GM12874 (cell line): ENCODE measurements at regions not wholly inside any gene's neighbourhood (a gene's known extent, or its start where the extent isn't known, plus 50 kb on each side); places are given as distances from the start of the nearest gene placed in this dataset.

Experiments used
- TF ChIP-seq, protein P1 (sequence below): IDR thresholded peaks from 2 replicates; pipeline ENCODE4 v1.5.1; 2011; ENCODE audit warnings: low read depth, mild to moderate bottlenecking, control low read depth, low read length, moderate library complexity; ENCODE audit not compliant: insufficient read depth

DNA sequence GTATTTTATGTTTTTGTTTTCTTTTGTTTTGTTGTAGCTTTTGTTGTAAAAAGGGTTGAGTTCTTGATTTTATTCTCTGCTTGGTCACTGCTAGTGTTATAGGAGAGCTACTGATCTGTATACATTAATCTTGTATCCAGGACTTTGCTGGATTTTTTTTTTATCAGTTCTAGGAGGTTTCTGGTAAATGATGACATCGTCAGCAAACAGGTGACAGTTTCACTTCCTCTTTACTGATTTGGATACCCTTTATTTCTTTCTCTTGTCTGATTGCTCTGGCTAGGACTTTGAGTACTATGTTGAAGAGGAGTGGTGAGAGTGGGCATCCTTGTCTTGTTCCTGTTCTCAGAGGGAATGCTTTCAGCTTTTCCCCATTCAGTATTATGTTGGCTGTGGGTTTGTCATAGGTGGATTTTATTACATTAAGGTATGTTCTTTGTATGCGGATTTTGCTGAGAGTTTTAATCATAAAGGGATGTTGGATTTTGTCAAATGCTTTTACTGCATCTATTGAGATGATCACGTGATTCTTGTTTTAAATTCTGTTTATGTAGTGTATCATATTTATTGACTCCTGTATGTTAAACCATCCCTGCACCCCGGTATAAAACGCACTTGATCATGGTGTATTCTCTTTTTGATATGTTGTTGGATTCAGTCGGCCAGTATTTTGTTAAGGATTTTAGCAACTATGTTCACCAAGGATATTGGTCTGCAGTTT, 905.7 kb downstream of the LTN1 start:
- TF ChIP-seq, protein P1, sequence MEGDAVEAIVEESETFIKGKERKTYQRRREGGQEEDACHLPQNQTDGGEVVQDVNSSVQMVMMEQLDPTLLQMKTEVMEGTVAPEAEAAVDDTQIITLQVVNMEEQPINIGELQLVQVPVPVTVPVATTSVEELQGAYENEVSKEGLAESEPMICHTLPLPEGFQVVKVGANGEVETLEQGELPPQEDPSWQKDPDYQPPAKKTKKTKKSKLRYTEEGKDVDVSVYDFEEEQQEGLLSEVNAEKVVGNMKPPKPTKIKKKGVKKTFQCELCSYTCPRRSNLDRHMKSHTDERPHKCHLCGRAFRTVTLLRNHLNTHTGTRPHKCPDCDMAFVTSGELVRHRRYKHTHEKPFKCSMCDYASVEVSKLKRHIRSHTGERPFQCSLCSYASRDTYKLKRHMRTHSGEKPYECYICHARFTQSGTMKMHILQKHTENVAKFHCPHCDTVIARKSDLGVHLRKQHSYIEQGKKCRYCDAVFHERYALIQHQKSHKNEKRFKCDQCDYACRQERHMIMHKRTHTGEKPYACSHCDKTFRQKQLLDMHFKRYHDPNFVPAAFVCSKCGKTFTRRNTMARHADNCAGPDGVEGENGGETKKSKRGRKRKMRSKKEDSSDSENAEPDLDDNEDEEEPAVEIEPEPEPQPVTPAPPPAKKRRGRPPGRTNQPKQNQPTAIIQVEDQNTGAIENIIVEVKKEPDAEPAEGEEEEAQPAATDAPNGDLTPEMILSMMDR = no peak

DNA sequence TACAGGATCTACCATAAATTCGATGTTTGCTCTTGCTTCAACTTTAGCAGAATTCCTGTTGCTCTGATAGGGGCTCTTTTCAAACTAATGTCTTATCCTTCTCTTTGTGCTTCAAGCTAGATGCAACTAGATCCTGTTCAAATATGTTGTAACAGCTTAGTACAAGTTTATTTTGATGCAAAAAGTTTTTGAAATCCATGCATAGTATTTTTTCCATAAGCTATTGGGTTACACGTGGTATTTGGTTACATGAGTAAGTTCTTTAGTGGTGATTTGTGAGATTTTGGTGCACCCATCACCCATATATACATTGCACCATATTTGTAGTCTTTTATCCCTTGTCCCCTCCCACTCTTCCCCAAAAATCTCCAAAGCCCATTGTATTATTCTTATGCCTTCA, 907.7 kb downstream of the LTN1 start:
- TF ChIP-seq, protein P1 = no peak

DNA sequence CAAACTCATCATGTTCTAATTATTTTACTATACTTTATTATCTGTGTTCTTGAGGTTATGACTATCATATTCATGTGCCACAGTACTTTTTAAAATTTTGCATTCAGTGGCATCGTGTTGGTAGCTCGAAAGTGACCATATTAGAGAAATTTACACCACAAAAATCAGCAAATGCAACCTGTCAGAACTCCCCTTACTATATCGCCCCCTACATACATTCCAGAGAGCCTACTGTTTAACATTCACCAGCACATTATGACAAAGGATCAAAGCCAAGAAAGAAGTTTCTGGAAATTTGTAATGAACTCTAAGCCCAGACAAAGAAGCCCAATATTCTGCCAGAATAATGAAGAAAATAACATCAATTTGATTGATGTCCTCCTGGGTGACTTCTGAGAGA, 909.3 kb downstream of the LTN1 start:
- TF ChIP-seq, protein P1 = no peak

DNA sequence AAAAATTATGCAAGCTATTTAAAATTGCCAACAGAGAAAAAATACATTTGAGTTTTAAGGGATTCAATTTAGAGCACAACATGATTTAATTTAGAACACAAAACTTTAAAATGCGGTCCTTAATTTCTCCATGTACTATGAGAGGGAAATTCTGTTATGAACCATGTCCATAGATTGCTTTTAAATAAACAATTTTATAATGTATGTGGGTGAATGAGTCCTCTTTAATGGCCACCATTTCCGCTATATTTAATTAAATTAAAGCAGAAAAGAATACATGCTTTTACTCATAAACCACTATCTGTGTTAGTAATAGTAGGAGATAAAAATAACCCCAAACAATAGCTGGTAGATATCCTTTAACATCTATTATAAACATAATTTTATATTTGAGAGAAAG, 914.6 kb downstream of the LTN1 start:
- TF ChIP-seq, protein P1 = no peak

DNA sequence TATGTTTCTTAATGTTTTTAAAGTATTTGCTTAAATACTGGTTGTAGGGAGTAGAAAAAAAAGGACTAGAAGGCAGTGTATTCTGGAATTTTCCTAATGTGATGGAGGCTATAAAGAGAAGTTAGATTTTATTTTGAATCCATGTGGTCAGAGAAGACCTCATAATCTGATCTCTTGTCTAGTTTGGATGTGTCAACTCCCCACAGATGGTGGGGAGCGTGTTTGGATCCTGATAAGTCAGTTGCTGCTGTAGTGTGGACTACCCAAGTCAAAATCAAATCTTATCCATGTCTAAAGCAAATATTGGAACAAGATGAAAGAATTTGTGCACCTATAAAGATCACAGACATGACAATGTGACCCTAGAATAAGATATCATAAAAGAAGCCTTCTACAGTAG, 918.0 kb downstream of the LTN1 start:
- TF ChIP-seq, protein P1 = no peak

DNA sequence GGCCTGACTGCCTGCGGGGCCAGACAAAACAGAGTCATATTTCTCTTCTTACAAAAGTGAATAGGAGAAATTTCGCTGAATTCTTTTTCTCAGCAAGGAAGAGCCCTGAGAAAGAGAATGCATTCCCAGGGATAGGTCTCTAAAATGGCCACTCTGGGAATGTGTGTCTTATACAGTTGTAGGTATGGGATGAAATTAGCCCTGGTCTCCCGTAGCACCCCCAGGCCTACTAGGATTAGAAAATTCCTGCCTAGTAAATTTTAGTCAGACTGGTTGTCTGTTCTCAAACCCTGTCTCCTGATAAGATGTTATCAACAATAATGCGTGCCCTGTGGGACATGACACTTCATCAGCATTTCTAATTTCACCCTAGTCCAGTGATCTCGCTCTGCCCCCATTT, 920.1 kb downstream of the LTN1 start:
- TF ChIP-seq, protein P1 = no peak

DNA sequence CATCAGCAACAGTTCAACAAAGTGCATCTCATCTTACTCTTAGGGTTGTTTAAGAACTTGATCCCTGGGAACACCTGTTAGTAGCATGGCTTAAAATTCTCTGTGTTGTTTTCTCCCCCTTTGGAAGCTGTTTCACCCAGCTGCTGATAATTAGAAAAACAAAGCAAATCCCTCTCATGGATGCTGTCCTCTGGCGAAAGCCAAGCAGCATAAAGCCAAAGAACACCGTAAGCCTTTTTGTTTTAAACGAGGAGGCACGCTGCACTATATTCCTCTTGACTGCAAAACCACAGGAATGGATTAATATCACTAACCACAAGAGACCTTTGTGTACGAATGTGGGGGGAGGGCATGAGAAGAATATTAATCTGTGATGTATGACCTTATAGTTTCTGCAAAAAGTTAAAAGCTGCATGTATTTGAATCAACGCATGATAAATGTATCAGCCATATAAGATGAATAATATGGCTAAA, 923.2 kb downstream of the LTN1 start:
- TF ChIP-seq, protein P1 = no peak
